ENCODE measurements at regions not wholly inside any gene's neighbourhood (a gene's known extent, or its start where the extent isn't known, plus 50 kb on each side); places are given as distances from the start of the nearest gene placed in this dataset.

DNA sequence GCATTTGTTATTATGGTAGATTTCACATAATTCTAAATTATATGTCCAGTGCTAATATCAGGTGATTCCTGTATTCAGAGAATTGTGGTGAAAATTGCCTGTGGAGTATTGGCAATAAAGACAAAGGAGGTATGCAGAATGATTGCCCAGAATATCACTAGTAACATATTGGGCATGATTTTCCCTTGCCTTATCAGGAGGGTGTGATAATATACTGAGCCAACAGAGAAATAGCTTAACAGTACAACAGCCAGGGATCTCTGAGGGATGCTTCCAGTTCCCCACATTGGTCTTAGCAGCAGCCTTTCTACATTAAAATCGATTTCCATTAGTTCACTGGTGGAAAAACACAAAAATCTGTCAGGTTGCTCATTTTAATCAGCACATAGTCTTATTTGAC, 122.9 kb upstream of the COL3A1 start:
- no peak for DNase-seq (ENCODE audit: low spot score)

DNA sequence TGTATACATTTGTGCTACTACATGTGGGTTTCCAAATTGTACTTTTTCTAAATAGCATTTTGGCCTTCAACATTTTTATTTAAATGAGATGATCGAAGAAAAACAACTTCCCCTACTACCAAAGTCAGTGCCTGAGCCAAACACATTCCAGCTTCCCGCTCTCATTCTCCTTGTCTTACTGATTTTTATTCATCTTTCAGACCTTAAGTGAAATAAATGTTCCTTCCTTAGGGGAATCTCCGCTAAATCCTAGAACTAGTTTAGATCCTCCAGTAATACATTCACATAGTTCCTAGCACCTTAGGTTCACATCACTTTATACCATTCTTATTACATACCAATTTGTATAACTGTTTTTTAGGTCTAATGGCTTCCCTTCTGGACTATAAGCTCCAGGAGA, 122.3 kb upstream of the COL3A1 start:
- DNase-seq (ENCODE audit: low spot score), result no peak

DNA sequence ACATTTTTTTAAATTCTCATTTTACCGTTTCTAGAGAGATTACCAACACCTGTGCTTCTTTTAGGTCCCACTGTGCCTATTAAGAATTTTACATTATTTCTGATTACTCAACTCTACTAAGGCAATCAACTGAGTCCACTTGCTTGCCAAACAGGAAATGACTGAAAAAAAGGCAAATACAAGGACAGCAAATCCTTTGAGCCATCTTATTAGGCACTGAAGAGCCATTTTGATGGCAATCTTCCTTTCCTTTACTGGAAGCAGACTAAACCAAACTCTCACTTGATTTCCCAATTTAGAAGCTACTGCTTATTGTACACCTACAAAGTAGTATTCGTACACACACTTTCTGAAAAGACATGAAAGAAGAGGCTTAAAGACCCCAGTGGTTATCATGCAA, 121.4 kb upstream of the COL3A1 start:
- DNase-seq (ENCODE audit: low spot score), result no peak

DNA sequence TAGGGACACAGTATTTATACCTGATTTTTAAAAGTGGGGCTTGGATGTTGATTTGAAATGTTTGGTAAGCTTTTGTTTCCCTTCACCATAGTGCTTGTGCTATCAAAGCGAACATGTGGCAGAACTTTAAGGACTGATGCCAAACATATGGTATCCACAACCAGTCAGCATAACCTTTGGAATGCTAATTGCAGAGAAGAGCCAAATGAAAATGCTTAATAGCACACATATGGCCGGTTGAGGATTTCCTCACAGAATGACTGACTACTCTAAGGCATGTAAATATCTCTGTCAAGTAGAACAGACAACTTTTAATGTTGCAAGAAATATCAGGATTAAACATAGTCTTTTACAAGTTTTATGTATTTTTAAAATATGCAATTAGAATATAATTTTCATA, 120.9 kb upstream of the COL3A1 start:
- DNase-seq (ENCODE audit: low spot score), result no peak

DNA sequence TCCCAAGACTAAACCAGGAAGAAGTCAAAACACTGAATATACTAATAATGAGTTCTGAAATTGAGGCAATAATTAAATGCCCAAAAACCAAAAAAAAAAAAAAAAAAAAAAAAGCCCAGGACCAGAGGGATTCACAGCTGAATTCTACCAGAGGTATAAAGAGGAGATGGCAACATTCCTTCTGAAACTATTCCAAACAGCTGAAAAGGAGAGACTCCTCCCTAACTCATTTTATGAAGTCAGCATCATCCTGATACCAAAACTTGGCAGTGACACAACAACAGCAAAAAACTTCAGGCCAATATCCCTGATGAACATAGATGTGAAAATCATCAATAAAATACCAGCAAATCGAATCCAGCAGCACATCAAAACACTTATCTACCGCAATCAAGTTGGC, 108.5 kb upstream of the COL3A1 start:
- DNase-seq (ENCODE audit: low spot score), result no peak

DNA sequence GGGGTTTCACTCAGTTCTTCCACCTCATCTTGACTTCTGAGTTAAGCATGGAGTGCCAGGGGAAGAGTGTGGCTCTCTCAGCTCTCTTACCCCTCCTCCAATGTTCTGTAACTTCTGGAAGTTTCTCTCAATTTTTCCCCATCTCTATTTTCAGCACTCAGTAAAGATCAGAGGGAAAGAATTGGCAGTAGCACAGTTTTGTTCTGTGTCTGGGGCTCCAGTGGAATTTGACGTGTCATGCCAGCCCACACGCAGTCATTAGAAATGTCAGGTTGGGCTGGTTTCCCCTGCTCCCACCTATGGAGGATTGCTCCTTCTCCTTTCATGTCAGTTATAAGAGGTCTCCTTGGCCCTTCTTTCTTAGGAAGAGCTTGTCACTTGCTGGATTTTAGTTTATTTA, 104.6 kb upstream of the COL3A1 start:
- DNase-seq (ENCODE audit: low spot score), result no peak

DNA sequence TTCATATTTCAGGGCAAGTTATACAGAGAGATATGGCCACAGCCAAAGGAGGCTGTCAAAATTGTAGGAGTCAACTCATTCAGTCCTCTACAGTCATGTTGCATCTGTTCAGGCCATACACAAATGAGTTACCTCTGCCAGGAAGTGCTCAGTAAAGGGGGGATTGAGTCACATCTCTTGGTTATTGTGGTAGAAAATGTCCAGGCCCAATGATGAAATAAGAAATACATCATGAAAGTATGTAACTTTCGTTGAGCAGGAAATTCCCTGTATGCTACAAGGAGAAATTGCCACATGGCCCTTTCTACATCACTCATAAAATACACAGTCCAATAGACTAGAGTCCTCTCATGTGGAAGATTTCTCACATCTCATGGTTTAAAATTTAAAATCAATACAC, 103.9 kb upstream of the COL3A1 start:
- DNase-seq (ENCODE audit: low spot score), result peak; percentile 36

DNA sequence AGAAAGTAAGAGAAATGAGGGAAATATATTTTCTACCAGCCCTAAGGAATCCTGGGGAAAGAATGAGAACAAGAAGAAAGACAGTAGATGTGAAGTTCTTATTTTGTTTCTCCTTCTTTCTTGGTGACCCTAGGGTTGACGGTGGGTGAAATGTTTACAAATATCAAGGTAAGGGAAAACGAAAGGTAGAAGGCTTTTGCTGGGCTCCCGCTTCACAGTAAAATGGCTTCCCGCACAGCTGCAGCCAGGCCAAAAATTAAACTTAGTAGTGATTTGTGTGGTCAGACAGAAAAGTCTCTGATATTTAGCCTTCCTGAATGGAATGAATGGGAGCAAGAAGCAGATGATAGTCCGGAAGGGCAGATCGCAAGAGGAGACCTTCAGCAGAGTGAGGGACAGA, 99.1 kb upstream of the COL3A1 start:
- no peak for DNase-seq (ENCODE audit: low spot score)

DNA sequence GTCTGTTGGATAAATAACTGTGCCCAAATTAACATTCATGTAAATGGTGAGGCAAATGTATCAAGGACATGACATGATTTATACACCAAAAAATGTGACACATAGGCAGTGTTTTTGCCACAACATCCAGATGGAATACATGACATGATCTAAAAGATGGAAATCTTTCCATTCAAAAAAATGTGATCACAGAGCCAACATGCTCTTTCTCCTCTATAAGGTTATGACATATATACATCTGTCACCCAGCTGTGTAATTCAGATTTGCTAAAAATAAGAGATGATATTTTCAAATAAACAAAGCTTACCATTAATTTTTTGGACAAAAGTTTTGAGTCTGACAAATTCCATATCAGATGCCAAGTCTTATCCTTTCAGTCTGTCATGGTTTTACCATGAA, 95.5 kb upstream of the COL3A1 start:
- no peak for DNase-seq (ENCODE audit: low spot score)

DNA sequence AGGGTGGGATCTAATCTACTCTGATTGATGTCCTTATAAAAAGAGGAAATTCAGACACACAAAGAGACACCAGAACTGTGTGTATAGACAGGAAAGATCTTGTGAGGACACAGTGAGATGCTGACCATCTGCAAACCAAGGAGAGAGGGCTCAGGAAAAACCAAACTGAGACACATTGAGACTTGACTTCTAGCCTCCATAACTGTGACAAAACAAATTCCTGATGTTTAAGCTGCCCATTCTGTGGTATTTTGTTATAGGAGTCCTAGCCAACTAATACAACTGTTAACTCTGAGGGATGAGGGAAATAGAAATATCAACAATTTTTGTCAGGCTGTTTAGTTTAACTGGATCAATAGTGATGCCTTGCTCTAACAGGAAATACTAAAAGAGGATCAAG, 93.4 kb upstream of the COL3A1 start:
- DNase-seq (ENCODE audit: low spot score), result no peak

DNA sequence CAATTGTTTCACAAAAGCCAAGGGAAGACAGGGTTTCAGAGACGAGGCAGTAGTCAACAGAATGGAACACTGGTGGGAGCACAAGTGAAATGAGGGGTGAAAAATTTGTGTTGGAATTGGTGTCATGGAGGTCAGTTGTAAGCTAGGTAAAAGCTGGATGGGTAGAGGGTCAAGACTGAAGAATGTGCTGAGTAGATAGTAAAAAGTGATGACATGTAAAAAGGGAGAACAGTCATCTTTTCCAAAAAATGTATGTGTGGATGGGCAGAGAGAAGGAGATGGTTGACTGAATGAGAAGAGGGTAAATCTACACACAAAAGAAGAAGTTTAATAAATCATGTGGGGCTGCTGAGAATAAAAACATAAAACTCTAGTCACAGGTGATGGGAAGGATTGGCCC, 92.7 kb upstream of the COL3A1 start:
- DNase-seq (ENCODE audit: low spot score), result no peak

DNA sequence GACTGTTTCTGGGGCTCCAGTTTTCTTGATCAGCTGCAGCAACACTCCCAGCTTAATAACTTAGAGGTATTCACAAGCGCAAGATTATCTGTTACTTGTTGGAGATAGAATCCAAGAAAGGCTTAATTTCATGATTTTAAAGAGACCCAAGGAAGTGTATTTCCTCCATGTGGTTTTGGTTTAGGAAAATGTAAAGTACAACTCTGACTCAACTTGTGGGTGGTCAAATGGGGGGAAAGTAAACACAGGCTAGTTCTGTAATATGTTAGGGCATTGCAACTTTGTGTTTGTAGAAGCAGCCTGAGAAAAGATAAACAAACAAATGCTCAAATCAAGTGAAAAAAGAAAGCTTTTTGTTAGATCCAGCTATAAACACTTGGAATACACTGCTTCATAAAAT, 90.1 kb upstream of the COL3A1 start:
- DNase-seq (ENCODE audit: low spot score), result no peak

DNA sequence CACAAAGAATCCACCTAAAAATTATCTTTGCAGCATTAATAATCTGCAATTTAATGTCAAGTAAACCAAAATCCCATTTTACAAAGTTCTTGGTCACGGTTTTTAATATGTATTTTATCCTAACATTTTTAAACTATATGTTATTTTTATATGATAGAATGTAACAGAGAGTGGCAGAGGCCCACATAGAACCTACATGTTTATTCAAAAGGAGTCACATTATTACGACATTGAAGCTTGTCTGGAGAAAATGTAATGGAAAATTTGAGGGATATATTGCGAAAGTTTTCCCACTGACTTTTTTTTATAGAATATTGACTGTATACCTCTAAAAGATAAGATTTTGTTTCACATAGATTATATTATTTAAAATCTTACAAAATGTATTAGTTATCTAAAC, 89.7 kb upstream of the COL3A1 start:
- DNase-seq (ENCODE audit: low spot score), result no peak

DNA sequence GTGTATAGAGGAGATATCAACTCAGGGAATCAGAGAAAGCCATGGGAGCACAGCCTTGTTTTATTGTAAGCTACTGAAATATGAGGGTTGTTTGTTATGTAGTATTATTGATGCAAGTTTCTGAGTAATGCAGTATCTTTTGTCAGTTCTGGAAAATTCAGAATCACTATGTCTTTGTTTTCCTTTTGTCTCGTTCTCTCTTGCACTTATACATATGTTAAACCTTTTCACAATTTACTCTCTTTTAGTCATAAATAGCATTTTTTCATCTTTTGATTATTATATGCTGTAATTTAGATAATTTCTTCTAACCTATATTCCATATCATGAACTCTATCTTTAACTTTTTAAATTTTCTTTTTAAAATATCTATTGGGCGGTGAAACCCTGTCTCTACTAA, 85.0 kb upstream of the COL3A1 start:
- no peak for DNase-seq (ENCODE audit: low spot score)

DNA sequence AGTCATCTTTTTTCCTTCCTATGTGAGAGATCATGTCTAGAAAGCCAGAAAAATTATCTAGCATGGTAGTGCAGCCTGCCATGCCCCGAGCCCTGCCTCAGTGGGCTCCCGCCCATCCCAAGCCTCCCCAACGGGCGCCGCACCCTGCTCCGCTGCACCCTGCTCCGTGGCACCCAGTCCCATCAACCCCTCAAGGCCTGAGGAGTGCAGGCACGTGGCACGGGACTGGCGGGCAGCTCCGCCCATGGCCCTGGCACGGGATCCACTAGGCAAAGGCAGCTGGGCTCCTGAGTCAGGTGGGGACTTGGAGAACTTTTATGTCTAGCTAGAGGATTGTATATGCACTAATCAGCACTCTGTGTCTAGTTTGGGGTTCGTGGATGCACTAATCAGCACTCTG, 83.4 kb upstream of the COL3A1 start:
- DNase-seq (ENCODE audit: low spot score), result no peak

DNA sequence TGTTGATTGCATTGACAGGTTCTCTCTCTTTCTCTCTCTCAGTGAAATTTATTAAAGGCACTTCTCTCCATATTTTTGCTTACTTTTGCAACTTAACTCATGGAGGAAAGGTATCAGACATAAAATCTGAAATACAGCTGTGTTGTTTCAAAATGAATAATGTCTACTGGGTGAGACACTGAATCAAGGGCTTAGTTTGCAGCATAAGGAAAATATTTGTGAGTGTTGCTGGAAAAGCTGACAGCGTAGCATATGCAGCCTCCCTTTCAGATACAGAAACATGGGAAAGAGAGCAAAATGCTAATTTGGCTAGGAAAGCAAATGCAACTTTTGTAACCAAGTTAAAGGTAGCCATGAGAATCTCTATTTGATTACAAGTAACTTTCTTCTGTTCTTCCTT, 81.5 kb upstream of the COL3A1 start:
- no peak for DNase-seq (ENCODE audit: low spot score)

DNA sequence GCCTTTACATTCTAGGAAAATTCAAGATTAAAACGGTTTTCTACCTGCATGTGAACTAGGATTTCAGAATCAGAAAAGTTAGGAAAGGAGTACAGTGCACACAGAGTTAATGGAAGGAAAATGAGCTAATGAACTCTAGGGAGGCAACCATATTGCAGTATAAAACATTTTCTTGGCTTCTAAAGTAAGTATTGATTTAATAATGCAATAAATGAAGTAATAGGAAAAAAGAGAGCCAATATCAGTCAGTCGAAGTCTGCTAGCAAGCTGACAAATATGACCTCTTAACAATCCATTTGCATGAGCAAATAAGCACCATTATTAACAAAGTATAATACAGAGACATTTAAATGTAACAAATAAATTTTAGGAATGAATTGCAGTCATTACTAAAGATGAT, 80.2 kb upstream of the COL3A1 start:
- no peak for DNase-seq (ENCODE audit: low spot score)

DNA sequence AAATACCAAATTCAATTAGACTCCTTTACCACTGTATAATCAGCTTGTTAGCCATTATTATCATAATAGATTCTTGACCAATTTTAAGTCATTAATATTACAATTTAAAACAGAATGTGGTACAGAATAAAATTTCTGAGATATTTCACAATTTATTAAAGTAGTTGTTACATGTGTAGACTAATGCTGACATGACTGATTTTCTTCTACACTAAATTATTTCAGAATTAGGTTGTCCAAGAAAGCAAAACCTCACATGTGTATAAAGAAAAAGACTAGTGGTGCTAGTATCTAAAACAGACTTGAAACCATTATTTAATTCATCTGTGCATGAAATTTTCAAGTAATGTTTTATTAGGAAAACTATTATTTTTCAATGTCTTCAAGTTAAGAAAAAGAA, 79.2 kb upstream of the COL3A1 start:
- no peak for DNase-seq (ENCODE audit: low spot score)

DNA sequence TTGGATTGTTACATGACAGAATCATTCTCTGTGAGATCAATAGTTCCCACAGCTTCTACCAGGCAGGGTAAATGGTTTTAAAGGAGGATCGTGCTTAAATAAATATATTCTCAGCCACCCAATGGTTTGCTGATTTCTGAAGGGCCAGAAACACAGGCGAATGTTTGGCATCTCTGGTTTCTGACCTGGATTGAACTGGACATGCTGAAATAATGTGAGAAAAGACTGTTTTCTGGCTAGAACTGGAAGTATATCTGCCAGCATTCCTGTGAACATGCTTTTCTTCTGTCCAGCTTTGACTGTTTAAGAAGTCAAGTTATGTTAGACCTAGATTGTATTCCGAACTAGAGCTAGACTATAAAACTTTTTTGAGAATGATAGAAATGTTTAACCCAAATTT, 77.1 kb upstream of the COL3A1 start:
- no peak for DNase-seq (ENCODE audit: low spot score)

DNA sequence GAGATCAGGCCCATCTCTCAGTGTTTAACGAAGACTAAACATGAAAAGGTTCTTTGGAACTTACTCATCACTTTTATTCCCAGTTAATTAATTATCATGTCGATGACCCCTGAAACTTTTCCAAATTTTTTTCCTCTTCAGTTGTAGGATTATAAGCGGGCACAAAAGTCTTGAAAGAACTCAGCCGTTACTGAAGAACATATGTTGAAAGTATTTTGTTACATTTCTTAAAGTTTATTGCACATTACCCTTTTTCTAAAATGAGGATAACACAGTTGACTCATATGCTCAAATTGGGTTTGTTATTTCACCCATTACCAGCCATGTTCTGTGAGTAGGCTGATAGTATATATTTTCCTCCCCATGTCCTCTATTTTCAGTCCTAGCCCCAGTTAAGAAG, 75.9 kb upstream of the COL3A1 start:
- no peak for DNase-seq (ENCODE audit: low spot score)

DNA sequence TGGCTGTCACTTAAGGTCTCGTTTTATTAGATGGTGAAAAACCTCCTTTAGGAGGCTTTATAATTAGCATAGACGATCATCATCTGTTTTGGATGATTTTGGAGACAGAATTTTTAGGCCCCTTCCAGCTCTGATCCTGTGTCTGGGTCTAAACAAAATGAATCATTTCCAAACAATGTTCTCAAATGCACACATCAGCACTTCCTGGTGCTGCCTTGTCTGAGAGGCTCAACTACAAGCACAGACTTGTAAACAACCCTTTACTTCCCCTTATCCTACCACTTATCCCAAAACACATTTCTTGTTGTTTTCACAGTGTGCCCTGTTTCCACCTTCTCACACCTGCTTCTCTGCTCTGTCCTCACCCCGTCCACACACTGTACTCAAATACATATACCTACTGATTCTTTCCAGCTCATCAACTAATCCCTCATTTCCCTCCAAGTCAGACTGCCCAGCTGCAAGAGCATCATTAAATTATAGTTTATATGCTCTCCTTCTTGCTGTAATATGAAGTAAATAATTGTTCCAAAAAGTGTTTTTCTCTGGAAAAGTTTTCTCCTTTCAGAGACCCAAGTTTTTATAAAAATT, 71.2 kb upstream of the COL3A1 start:
- DNase-seq (ENCODE audit: low spot score), result no peak

DNA sequence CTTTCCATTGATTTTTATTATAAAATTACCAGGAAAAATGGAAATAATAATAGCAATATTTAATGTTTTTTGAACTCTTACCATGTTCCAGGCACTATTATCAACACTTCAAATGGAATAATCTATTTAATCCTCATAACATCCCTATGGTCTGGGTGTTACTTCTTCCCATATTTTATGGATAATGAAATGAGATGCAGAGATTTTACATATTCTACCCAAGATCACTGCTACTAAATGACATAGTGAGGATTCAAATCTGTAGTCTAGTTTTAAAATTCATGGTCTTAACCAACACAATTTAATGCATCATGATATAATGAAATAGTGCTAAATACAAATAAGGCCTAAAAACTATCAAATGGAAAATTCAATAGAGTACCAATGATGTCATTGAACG, 70.4 kb upstream of the COL3A1 start:
- DNase-seq (ENCODE audit: low spot score), result no peak

DNA sequence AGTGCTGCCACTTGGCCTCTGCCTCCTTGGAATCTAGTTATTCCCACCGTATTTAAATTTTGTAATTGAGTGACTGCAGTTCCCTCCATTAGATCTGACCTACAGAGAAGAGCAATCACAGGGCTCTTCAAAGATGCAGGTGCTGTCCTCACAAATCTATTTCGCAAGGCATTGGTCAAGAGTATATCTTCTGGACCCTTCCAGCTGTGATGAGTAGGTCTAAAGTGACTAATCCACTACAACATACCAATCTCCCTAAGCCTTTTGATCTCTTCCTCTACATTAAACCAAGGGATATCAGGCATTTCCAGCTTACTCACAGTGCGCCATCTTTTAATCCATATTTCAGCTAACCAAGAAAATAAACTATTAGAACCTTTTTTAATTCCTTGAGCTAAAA, 65.1 kb upstream of the COL3A1 start:
- no peak for DNase-seq (ENCODE audit: low spot score)

DNA sequence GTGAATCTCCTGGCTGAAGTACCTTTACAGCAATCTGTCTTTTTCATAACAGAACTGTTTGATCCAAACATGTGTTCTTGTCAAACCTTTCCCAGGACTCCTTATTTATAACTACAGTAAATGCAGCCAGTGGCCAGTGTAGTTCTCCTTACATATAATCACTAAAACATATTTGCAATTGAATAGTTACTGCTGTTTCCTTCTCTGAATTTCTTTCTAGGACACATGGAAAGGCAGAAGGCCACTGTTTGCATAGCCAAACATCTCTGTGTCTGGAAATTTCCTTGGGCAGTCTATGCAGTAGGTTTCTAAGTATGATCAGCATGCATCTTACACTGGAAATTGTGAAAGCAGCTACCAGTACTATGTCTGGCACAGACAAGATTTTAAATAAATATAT, 57.4 kb upstream of the COL3A1 start:
- no peak for DNase-seq (ENCODE audit: low spot score)

DNA sequence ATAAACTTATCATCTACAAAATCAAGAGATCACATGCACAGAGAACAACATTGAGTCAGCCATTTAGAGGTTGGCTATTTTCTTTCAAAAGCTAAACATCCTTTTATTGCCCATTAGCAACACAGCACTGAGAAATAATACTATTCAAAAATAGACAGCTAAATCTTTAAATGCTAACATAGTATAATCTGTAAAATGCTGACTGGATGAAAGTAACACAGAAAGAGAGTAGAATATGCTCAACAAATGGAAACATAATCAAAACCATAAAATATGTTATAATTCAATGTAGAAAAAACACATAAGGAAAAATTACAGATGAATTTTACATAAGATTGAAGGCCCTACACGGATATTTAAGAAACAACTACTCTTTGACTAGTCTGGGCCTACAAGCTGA, 56.5 kb upstream of the COL3A1 start:
- DNase-seq (ENCODE audit: low spot score), result no peak

All from activated CD4-positive, alpha-beta T cell treated with anti-CD3 and anti-CD28 coated beads, Interleukin-2, Interleukin-4, amounts not matched to agents 100 ng/mL and 50 ng/mL, durations not matched to agents 16 hours and 8 hours (primary cell).